IMR-90 (cell line): ENCODE measurements at regions not wholly inside any gene's neighbourhood (a gene's known extent, or its start where the extent isn't known, plus 50 kb on each side); places are given as distances from the start of the nearest gene placed in this dataset.

Experiments
- ATAC-seq: fragments of 200-7000 bp; cut with Tn5 transposase; 2 replicates; pipeline ENCODE4 v1.9.1; 2020; ENCODE audit warnings: low read depth, mild to moderate bottlenecking, moderate library complexity
- BruUV-seq: library from RNA; stranded (reverse); fragments of 400-500 nt; replicated peaks from 2 replicates; lab custom pipeline; 2021; lab: Mats Ljungman, UMichigan
- CTCF ChIA-PET: fragments of 300-600 bp; formaldehyde crosslinking; extraction: SDS; loops from one replicate; lab custom pipeline; 2021; ENCODE audit warnings: antibody characterized with exemption; lab: Yijun Ruan, JAX
- POLR2A ChIA-PET: fragments of 300-600 bp; sonication (Branson Sonifier 250); formaldehyde crosslinking; loops from one replicate; lab custom pipeline; 2022; ENCODE audit warnings: antibody characterized with exemption; ENCODE audit not compliant: unreplicated experiment; lab: Charles Lee
- DNase-seq: peaks from one replicate; pipeline ENCODE4 v3.0.0; 2013
- H2AFZ ChIP-seq: replicated peaks from 2 replicates; pipeline ENCODE3; 2013; ENCODE audit warnings: low read length, mild to moderate bottlenecking; ENCODE audit not compliant: poor library complexity
- H2AK5ac ChIP-seq: 2 replicates; pipeline ENCODE4 v1.6.1; 2013; ENCODE audit warnings: low read depth, low read length, inconsistent platforms
- H2AK9ac ChIP-seq: replicated peaks from 2 replicates; pipeline ENCODE3; 2013; ENCODE audit warnings: mild to moderate bottlenecking, low read depth, low read length, moderate library complexity; ENCODE audit not compliant: poor library complexity
- H2BK120ac ChIP-seq: 2 replicates; pipeline ENCODE4 v1.6.1; 2013; ENCODE audit warnings: low read depth, low read length, inconsistent platforms
- H2BK15ac ChIP-seq: 3 replicates; pipeline ENCODE4 v1.6.1; 2013; ENCODE audit warnings: low read depth, low read length, inconsistent platforms
- H2BK20ac ChIP-seq: 2 replicates; pipeline ENCODE4 v1.6.1; 2013; ENCODE audit warnings: low read depth, mild to moderate bottlenecking, inconsistent platforms, low read length, moderate library complexity
- H2BK5ac ChIP-seq: 2 replicates; pipeline ENCODE4 v1.6.1; 2013; ENCODE audit warnings: mild to moderate bottlenecking, low read depth, low read length, inconsistent platforms; ENCODE audit not compliant: poor library complexity, severe bottlenecking
- H3K14ac ChIP-seq: replicated peaks from 2 replicates; pipeline ENCODE4 v1.6.1; 2013; ENCODE audit warnings: low read depth, low read length, inconsistent platforms
- H3K18ac ChIP-seq: 2 replicates; pipeline ENCODE4 v1.6.1; 2013; ENCODE audit warnings: low read depth, low read length, control low read depth
- H3K23ac ChIP-seq: 2 replicates; pipeline ENCODE4 v1.6.1; 2013; ENCODE audit warnings: low read depth, low read length, inconsistent platforms
- H3K27ac ChIP-seq: 2 replicates; pipeline ENCODE4 v1.5.1; 2013; ENCODE audit warnings: mild to moderate bottlenecking, control low read depth, low read length; ENCODE audit not compliant: insufficient read depth
- H3K27me3 ChIP-seq: 2 replicates; pipeline ENCODE4 v1.6.1; 2013; ENCODE audit warnings: low read length; ENCODE audit not compliant: control insufficient read depth, insufficient read depth
- H3K36me3 ChIP-seq: 2 replicates; pipeline ENCODE4 v1.6.1; 2013; ENCODE audit warnings: low read length, mixed read lengths; ENCODE audit not compliant: control insufficient read depth, insufficient read depth
- H3K4ac ChIP-seq: 2 replicates; pipeline ENCODE4 v1.6.1; 2013; ENCODE audit warnings: low read depth, low read length, inconsistent platforms
- H3K4me1 ChIP-seq: 2 replicates; pipeline ENCODE4 v1.6.1; 2013; ENCODE audit warnings: low read length, mixed read lengths; ENCODE audit not compliant: control insufficient read depth, insufficient read depth
- H3K4me2 ChIP-seq: 2 replicates; pipeline ENCODE4 v1.6.1; 2013; ENCODE audit warnings: low read depth, mild to moderate bottlenecking, control low read depth, low read length, moderate library complexity
- H3K4me3 ChIP-seq: 2 replicates; pipeline ENCODE4 v1.5.1; 2013; ENCODE audit warnings: low read depth, mild to moderate bottlenecking, control low read depth, low read length, moderate library complexity; ENCODE audit not compliant: insufficient read depth
- H3K56ac ChIP-seq: 2 replicates; pipeline ENCODE4 v1.6.1; 2013; ENCODE audit warnings: low read length, inconsistent platforms; ENCODE audit not compliant: insufficient read depth; ENCODE audit errors: extremely low read depth
- H3K79me1 ChIP-seq, 2 experiments: 2 replicates each; pipeline ENCODE4 v1.6.1; 2013; ENCODE audit warnings: low read length in 2 of 2, inconsistent platforms in 1 of 2, low read depth in 1 of 2
- H3K9ac ChIP-seq: 2 replicates; pipeline ENCODE4 v1.6.1; 2013; ENCODE audit warnings: low read depth, low read length, control low read depth
- H3K9me1 ChIP-seq: 2 replicates; pipeline ENCODE4 v1.6.1; 2013; ENCODE audit warnings: low read length, inconsistent platforms; ENCODE audit not compliant: insufficient read depth
- H3K9me3 ChIP-seq: 2 replicates; pipeline ENCODE4 v1.6.1; 2013; ENCODE audit warnings: low read length; ENCODE audit not compliant: control insufficient read depth, insufficient read depth
- H4K20me1 ChIP-seq: 2 replicates; pipeline ENCODE4 v1.6.1; 2013; ENCODE audit warnings: low read length, inconsistent platforms; ENCODE audit not compliant: insufficient read depth
- H4K5ac ChIP-seq: 2 replicates; pipeline ENCODE4 v1.6.1; 2013; ENCODE audit warnings: mild to moderate bottlenecking, low read depth, low read length, control low read depth
- H4K8ac ChIP-seq, 2 experiments: 2 replicates each; pipeline ENCODE4 v1.6.1; 2013; ENCODE audit warnings: low read depth in 2 of 2, low read length in 2 of 2, control low read depth in 1 of 2, inconsistent platforms in 1 of 2
- H4K91ac ChIP-seq: 2 replicates; pipeline ENCODE4 v1.6.1; 2013; ENCODE audit warnings: low read depth, low read length, inconsistent platforms; ENCODE audit not compliant: insufficient read depth
- FOS ChIP-seq: fragments of 150-350 bp; IDR thresholded peaks from 2 replicates; pipeline ENCODE4 v1.6.1; 2016; ENCODE audit warnings: low read depth, low read length
- RCOR1 ChIP-seq: IDR thresholded peaks from 2 replicates; pipeline ENCODE4 v1.6.1; 2012; ENCODE audit warnings: mild to moderate bottlenecking, low read length, improper control_type of control experiment; ENCODE audit not compliant: insufficient replicate concordance
- WGBS, 2 experiments: methylation state at CpG; one replicate each; pipeline versions ENCODE4 v1.1.5 to v1.1.7; 2013; ENCODE audit warnings: missing lambda C conversion rate in 2 of 2; ENCODE audit not compliant: insufficient read length in 1 of 2; ENCODE audit errors: extremely low coverage in 2 of 2; 5-methylcytosine and 5-hydroxymethylcytosine counted together
- dilution Hi-C: fragments of 300-500 bp; cut with HindIII; formaldehyde crosslinking; loops from one replicate; pipeline ENCODE4 v1.14.3; 2018; ENCODE audit warnings: low sequenced_read_pairs; ENCODE audit not compliant: unreplicated experiment
- in situ Hi-C: fragments of 300-500 bp; cut with MboI; formaldehyde crosslinking; loops from 3 replicates; pipeline ENCODE4 v1.14.3; 2019; ENCODE audit warnings: low sequenced_read_pairs, inconsistent platforms, mixed read lengths
- intact Hi-C: fragments of 100-400 bp; cut with micrococcal nuclease; formaldehyde crosslinking; loops from 2 replicates; pipeline ENCODE4 v1.10.0; 2022

- no peak overlapping the region for H3K27ac ChIP-seq
- no peaks in the 10 kb centered on the region for H3K9me3 ChIP-seq
- in situ Hi-C loops (no loop called here), dilution Hi-C loops (no loop called here), intact Hi-C loops (no loop called here)
- DNase-seq (peak; percentile 84), ATAC-seq (peak; percentile 94)
- no peak overlapping the region for H3K14ac ChIP-seq
- POLR2A ChIA-PET: no interaction called here
- no peaks in the 10 kb centered on the region for H4K20me1 ChIP-seq
- no peak overlapping the region for H4K91ac ChIP-seq
- no peaks in the 10 kb centered on the region for H3K4me1 ChIP-seq
- H2AK5ac ChIP-seq: no peak overlapping the region
- no peak overlapping the region for H2BK15ac ChIP-seq
- no peak for TF ChIP-seq RCOR1
- TF ChIP-seq FOS: peak; percentile 71
- H3K23ac ChIP-seq: no peak overlapping the region
- no peak overlapping the region for H3K4me2 ChIP-seq
- no peaks in the 10 kb centered on the region for H3K36me3 ChIP-seq
- CTCF ChIA-PET: no interaction called here
- no peaks in the 10 kb centered on the region for H3K27me3 ChIP-seq
- H3K18ac ChIP-seq: no peak overlapping the region
- no peak overlapping the region for H3K9ac ChIP-seq
- no peak overlapping the region for H3K56ac ChIP-seq
- H4K8ac ChIP-seq: no peak overlapping the region
- no peak overlapping the region for H2AFZ ChIP-seq
- 0 out of 2 replicates have a peak, but pooled peaks cover 3% of the 10 kb centered on the region for H3K9me1 ChIP-seq
- H3K79me1 ChIP-seq: no peaks in the 10 kb centered on the region
- peak overlapping the region; percentile 80 for H2BK5ac ChIP-seq
- H2AK9ac ChIP-seq: no peak overlapping the region
- no peak overlapping the region for H3K4ac ChIP-seq
- H4K5ac ChIP-seq: no peak overlapping the region
- WGBS, 2 experiments: no CpG with 5 or more reads among the region's 3 CpGs
- no TSS peak for BruUV-seq
- H2BK120ac ChIP-seq: no peak overlapping the region; the same call in 1 of the 2 replicates
- no peak overlapping the region for H3K4me3 ChIP-seq
- no peak overlapping the region for H2BK20ac ChIP-seq
These were observed 1099.3 kb downstream of the ROBO2 start for GRCh38 chr3:78139166-78139565.
